NK-92 treated with Interleukin-12 subunit alpha and Interleukin-12 subunit beta, amount 100 ng/mL, for 24 hours (cell line): ENCODE measurements at regions not wholly inside any gene's neighbourhood (a gene's known extent, or its start where the extent isn't known, plus 50 kb on each side); places are given as distances from the start of the nearest gene placed in this dataset.

Source experiments
- DNase-seq: peaks from one replicate; lab custom pipeline; 2025; lab: John Stamatoyannopoulos, UW

DNA sequence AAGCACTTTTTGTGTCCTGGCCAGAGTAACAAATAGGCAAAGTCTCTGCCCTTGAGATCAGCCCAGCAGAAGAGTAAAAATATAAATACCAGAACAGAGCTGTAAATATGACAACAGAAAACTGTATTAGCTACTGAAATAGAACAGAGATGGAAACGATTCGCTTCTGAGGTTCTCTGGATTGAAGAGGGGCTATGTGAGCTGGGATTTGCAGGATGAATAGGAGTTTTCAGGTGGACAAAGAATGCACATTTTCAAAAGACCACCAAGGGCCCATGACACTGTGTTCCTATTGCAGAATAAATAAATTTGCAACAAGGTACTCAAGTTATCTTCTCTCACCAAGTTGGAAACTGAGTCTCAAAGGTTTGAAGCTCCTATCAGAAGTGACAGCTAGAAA is 176.6 kb downstream of the BCL11B start:
- no peak for DNase-seq

DNA sequence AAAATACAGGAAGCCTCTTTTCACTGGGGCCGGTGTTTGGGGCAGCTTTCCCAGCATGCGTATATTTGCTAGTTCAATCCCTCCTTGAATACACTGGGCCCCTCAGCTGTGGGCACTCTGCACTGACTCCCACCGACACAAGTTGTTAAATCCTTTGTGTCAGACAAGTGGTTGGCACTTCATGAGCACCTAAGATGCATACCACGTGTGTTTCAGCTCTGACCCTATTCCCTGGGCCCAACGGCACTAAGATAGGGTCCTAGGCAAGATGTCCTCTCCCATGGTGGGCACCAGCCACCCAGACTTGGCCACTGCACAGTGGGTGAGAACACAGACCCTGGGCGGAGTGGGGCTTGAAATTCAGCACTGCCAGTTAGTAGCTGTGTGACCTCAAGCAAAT is 173.8 kb downstream of the BCL11B start:
- DNase-seq, result no peak

DNA sequence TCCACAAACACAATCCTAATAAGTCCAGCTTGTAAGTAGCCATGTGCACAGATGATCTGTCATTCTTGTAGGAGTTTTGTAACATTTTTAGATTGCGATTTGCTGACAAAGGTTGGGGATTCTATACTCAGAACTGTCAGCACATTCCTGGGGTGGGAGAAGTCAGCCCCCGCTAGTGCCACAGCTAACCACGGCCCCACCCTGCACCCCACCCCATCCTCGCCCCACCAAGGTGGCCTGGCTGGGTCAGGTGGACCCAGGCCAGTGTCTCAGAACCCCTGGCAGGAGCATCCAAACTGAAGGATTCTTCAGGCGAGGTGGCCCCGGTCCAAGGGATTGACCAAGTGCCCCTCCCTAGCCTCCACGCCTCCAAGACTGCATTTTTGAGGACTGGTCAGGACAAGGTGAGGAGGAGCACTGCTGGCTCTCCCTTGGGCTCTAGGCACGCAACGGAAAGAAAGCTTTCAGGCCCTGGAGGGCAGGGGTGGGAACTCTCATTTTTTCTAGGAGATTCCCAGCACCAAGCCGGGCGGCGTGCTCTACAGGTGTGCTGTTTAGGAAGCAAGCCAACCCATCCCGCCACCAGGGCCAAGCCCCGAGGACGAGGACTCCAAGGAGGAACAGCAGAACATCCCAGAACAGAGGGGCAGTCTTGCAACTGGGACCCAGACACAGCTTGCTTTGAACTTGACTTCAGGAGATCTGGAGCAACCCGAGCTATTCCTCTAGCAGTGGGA is 172.8 kb downstream of the BCL11B start:
- no peak for DNase-seq

DNA sequence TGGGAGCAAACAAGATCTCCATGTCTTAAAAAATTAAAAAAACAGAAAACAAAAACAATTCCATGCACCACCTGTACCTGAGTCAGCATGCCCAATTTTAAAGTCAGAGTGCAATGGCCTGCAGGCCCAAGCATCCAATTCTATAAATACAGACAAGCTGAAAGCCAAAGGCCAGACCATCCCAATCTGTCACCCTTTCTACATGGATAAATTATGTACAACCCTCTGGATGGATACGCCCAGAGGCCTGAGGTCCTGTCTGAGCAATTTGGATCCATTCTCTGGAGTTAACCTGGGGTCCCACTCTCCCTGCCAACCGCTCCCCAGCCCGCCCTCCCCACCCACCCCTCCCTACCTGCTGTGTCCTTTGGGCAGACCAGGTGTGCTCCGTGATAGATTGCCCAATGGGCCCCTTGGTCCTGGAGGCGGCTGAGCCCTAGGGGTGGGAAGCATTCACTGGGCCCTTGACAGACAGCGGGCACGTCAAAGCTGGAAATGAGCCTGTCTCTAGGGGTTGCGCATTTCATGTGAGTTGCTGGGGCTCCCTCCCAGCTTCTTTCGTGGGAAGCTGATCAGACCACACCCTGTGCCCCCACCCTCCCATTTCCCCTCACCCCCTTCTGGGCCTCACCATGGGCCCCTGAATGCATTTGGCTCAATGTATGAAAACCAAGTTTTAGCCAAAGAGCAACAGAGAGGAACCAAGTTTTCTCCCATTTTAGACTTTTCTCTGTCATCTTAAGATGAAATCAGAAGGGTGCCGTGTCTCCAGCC is 171.3 kb downstream of the BCL11B start:
- no peak for DNase-seq

DNA sequence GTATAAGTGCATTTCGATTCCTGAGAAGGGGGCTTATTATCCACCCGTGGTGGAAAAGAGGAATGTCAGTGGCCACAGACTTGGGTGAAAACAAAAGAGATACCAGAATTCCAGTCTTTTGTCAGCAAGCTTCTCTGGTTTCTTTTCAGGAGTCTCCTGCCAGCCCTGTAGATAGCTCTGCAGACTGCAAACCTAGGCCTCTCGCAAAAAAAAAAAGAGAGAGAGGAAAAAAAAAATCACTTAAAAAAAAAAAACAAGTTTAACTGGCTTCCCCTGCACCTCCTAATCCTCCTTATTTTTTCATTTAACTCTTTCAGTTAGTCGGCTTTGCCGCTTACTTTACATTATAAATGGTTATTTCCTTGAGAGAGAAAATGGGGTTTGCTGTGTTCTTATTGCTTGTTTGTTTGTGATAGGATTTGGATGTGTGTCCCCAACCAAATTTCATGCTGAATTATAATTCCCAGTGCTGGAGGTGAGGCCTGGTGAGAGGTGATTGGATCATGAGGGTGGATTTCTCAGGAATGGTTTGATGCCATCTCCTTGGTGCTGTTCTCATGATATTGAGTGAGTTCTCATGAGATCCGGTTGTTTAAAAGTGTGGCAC is 170.0 kb downstream of the BCL11B start:
- DNase-seq, result no peak

DNA sequence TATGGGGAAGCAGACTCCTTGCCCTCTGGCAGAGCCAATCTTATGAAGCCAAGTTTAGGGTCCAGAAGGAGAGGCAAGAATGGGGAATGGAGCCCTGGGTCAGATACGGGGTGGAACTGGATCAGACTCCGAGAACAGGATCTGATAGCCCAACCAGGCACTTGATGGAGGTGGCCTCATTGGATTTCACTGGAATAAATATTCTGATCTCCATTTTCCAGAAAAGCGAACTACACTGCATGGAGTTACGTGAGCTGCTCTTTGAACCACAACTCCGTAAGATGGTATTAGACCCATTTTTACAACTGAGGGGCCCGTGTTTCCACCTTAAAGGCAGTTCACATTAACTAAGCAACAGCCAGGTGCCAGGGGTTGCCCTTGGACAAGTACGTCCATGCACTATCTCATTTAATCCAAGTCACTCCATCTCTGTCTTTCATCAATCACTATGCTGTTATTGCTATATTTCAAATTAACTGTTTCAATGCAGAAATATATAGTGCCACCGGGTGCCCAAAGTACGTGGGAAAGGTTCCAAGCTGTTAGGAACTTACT is 155.2 kb downstream of the BCL11B start:
- no peak for DNase-seq

DNA sequence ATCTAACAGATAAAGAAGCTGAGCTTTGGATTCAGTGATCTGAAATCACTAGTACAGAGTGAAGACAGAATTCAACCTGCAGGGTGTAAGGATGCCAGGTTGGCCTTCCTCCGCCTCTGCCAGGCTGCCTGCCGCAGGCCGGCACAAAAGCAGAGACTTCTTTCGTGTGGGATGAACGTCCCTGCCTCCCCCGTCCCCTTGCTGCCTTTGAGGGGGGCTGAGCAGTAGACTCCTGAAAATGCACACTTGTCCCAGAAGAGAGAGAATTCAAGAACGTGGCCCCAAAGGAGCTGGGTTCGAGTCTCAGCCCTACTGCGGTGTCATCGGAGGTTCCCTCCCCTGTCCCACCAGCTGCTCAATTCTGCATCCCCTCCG is 154.3 kb downstream of the BCL11B start:
- no peak for DNase-seq

DNA sequence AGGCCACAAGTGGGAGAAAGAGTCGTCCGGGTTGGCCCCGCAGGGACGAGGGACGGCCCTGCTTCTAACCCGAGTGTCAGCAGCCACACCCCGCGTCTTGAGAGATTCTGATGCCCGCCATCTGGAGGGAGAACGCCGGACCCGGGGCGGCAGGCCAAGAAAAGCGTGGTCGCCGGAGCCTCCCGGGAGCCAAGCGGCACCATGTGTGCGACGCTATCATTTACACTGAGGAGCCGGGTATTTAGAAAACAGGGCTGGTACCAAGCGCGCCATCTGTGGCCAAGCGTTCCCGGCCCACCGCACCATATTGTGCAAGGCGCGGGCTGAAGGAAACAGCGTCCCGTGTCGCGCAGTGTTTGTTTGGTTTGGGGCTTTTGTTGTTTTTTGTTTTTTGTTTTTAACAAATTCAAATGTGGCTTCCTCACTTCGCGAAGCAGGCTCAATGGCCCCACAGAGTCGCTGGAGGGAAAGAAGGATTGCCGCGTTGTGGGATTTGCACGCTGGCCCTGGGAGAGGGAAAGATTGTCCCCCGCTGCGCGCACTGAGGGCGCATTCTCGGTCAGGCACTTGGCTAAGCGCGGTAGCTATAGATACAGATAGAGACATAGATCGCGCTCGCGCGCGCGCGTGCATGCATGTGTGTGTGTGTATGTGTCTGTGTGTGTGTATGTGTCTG is 153.8 kb downstream of the BCL11B start:
- DNase-seq, result no peak

DNA sequence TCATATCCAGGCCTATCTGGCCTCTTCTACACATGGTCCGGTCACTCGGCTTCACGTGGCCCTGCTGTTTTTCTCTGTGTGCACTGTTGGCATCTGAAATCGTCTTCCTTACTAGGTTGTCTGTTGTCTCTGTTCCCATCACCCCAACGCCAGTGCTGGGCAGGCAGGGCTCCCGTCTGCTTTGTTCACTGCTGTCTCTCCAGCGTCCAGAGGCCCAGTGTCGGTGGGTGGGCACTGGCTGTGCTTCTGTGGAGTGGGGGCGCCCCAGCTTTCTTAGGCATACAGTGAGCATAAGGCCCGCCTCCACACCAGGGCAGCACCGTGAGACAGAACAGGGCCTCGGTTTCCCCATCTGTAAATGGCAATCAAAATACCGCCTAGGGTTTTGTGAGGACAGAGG is 153.1 kb downstream of the BCL11B start:
- DNase-seq, result no peak
